Loucy (cell line): ENCODE measurements at regions not wholly inside any gene's neighbourhood (a gene's known extent, or its start where the extent isn't known, plus 50 kb on each side); places are given as distances from the start of the nearest gene placed in this dataset.

Source experiments
- H2AFZ ChIP-seq: fragments of 200-600 bp; sonication (generic); 2 replicates; pipeline ENCODE4 v1.6.0; 2016; ENCODE audit warnings: antibody characterized with exemption, mild to moderate bottlenecking, low read length, moderate library complexity
- H3F3A ChIP-seq: fragments of 200-600 bp; 2 replicates; pipeline ENCODE4 v1.6.0; 2016; ENCODE audit warnings: antibody characterized with exemption, low read depth, mild to moderate bottlenecking
- H3K27me3 ChIP-seq: fragments of 200-600 bp; sonication (generic); 2 replicates; pipeline ENCODE4 v1.6.1; 2014; ENCODE audit warnings: low read length, mild to moderate bottlenecking; ENCODE audit not compliant: insufficient read depth, poor library complexity, severe bottlenecking
- H3K36me3 ChIP-seq: fragments of 200-600 bp; sonication (generic); 2 replicates; pipeline ENCODE4 v1.6.1; 2016; ENCODE audit warnings: low read length; ENCODE audit not compliant: insufficient read depth
- H3K4me1 ChIP-seq: fragments of 200-600 bp; sonication (generic); 2 replicates; pipeline ENCODE4 v1.5.1; 2014; ENCODE audit warnings: low read length, mild to moderate bottlenecking; ENCODE audit not compliant: insufficient read depth, poor library complexity, severe bottlenecking
- H3K4me2 ChIP-seq: fragments of 200-600 bp; sonication (generic); 2 replicates; pipeline ENCODE4 v1.6.0; 2014; ENCODE audit warnings: antibody characterized with exemption, low read length, low read depth, mild to moderate bottlenecking; ENCODE audit not compliant: poor library complexity, severe bottlenecking
- H3K4me3 ChIP-seq: fragments of 200-600 bp; sonication (generic); 2 replicates; pipeline ENCODE4 v1.5.1; 2014; ENCODE audit warnings: low read length, mild to moderate bottlenecking, mixed read lengths; ENCODE audit not compliant: poor library complexity, severe bottlenecking
- H3K79me2 ChIP-seq: fragments of 200-600 bp; sonication (generic); 2 replicates; pipeline ENCODE4 v1.6.1; 2014; ENCODE audit warnings: low read length; ENCODE audit not compliant: insufficient read depth
- H3K9ac ChIP-seq: fragments of 200-600 bp; sonication (generic); 2 replicates; pipeline ENCODE4 v1.6.0; 2014; ENCODE audit warnings: mild to moderate bottlenecking, low read depth, low read length, moderate library complexity; ENCODE audit not compliant: poor library complexity, severe bottlenecking
- H3K9me2 ChIP-seq: fragments of 200-600 bp; sonication (generic); replicated peaks from 2 replicates; pipeline ENCODE4 v1.6.1; 2016; ENCODE audit warnings: low read depth, low read length, mixed read lengths
- H3K9me3 ChIP-seq: fragments of 200-600 bp; sonication (generic); 2 replicates; pipeline ENCODE4 v1.6.1; 2014; ENCODE audit warnings: mild to moderate bottlenecking, antibody characterized with exemption, low read length, low read depth; ENCODE audit not compliant: insufficient read depth
- H4K20me1 ChIP-seq: fragments of 200-600 bp; sonication (generic); 2 replicates; pipeline ENCODE4 v1.6.0; 2014; ENCODE audit warnings: antibody characterized with exemption, low read length, mild to moderate bottlenecking; ENCODE audit not compliant: insufficient read depth, poor library complexity, severe bottlenecking
- EZH2phosphoT487 ChIP-seq: fragments of 200-600 bp; IDR thresholded peaks from 2 replicates; pipeline ENCODE4 v1.6.1; 2018; ENCODE audit warnings: antibody characterized with exemption, mild to moderate bottlenecking, moderate library complexity, borderline replicate concordance
- TF ChIP-seq, protein P1 (sequence below): fragments of 200-600 bp; sonication (generic); conservative IDR thresholded peaks from 2 replicates; pipeline ENCODE4 v1.5.1; 2014; ENCODE audit warnings: mild to moderate bottlenecking, antibody characterized with exemption, low read length

DNA sequence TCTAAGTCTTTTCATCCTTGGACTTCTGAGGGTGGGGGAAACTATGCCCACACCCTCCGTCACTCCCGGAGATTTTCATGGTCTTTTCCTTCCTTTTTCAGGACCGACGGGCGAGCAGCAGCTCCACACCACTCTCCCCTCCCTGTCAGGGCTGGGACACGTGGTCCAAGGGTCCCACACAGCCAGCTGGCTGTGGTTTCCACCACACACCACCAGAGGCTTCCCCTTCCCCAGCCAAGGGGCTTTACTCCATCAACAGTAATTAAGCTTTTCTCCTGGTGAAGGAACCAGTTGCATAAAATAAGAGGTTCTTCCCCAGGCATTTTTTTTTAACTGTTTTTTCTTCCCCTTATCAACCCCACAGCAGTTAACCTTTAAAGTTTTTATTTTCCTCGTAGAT lies 453.9 kb downstream of the GPAT3 start:
- Histone ChIP-seq H2AFZ (no peak overlapping the region), H3K4me1 (no peaks in the 10 kb centered on the region), H3K4me3 (no peak overlapping the region), H3K9ac (no peak overlapping the region), H3K9me2 (no peaks in the 10 kb centered on the region), H3F3A (no peaks in the 10 kb centered on the region), H3K4me2 (no peak overlapping the region), H3K36me3 (no peaks in the 10 kb centered on the region), H3K27me3 (no peaks in the 10 kb centered on the region), H3K79me2 (no peaks in the 10 kb centered on the region), H3K9me3 (no peaks in the 10 kb centered on the region), H4K20me1 (no peaks in the 10 kb centered on the region)
- no peak for TF ChIP-seq EZH2phosphoT487
- TF ChIP-seq, protein P1, sequence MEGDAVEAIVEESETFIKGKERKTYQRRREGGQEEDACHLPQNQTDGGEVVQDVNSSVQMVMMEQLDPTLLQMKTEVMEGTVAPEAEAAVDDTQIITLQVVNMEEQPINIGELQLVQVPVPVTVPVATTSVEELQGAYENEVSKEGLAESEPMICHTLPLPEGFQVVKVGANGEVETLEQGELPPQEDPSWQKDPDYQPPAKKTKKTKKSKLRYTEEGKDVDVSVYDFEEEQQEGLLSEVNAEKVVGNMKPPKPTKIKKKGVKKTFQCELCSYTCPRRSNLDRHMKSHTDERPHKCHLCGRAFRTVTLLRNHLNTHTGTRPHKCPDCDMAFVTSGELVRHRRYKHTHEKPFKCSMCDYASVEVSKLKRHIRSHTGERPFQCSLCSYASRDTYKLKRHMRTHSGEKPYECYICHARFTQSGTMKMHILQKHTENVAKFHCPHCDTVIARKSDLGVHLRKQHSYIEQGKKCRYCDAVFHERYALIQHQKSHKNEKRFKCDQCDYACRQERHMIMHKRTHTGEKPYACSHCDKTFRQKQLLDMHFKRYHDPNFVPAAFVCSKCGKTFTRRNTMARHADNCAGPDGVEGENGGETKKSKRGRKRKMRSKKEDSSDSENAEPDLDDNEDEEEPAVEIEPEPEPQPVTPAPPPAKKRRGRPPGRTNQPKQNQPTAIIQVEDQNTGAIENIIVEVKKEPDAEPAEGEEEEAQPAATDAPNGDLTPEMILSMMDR, result no peak

DNA sequence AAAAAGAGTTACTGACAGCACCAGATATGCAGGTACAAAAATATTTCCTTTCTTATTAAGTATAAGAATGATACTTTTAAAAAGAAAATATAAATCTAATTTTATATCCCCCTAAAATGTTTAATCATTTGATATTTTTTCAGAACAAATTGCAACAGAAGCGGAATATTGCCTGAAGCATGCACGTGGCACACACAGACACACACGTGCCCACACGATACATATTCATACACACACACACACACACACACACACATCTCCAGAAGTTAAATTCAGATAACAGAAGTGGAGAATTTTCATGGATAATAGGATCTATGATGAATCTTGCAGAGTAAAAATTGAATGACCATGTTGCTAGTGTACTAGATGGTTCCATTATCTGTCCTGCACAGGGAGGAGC lies 445.2 kb downstream of the GPAT3 start:
- Histone ChIP-seq H3K79me2 (no peaks in the 10 kb centered on the region), H3K27me3 (no peaks in the 10 kb centered on the region), H4K20me1 (no peaks in the 10 kb centered on the region), H2AFZ (no peak overlapping the region), H3K36me3 (no peaks in the 10 kb centered on the region), H3K4me2 (no peak overlapping the region), H3F3A (no peaks in the 10 kb centered on the region), H3K9ac (no peak overlapping the region), H3K4me3 (no peak overlapping the region), H3K9me2 (no peaks in the 10 kb centered on the region; the same call in 1 of the 2 replicates), H3K9me3 (no peaks in the 10 kb centered on the region), H3K4me1 (no peaks in the 10 kb centered on the region)
- TF ChIP-seq, protein P1, result no peak
- TF ChIP-seq EZH2phosphoT487, result no peak

DNA sequence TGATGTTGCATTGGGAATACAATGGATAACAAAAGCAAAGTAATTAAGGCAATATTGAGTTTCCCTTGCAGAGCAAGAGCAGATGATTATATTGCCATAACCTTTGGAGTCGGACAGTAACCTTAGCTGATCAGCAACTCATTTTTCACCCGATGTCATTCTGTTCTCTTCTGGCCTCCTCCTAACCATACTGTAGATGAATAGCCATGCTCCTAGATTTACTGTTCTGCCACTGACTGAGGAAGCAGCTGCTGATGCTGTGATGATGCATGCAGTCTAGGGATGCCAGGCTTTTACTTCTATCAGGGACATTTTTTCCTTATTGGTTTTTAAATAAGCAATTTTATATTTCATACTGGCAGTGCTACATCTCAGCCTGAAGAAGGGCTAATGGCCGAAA lies 443.9 kb downstream of the GPAT3 start:
- Histone ChIP-seq H3K9ac (no peak overlapping the region), H4K20me1 (no peaks in the 10 kb centered on the region), H3K4me3 (no peak overlapping the region), H3K4me2 (no peak overlapping the region), H3K79me2 (no peaks in the 10 kb centered on the region), H2AFZ (no peak overlapping the region), H3K9me2 (no peaks in the 10 kb centered on the region; the same call in 1 of the 2 replicates), H3K36me3 (no peaks in the 10 kb centered on the region), H3K9me3 (no peaks in the 10 kb centered on the region), H3F3A (no peaks in the 10 kb centered on the region), H3K27me3 (no peaks in the 10 kb centered on the region), H3K4me1 (no peaks in the 10 kb centered on the region)
- no peak for TF ChIP-seq EZH2phosphoT487
- TF ChIP-seq, protein P1, result no peak
